Lung (tissue), 11 donors: ENCODE measurements at regions not wholly inside any gene's neighbourhood (a gene's known extent, or its start where the extent isn't known, plus 50 kb on each side); places are given as distances from the start of the nearest gene placed in this dataset.

Source experiments
- ATAC-seq: fragments of 200-7000 bp; cut with Tn5 transposase; one replicate; pipeline ENCODE4 v1.9.1; 2020; ENCODE audit warnings: moderate number of reproducible peaks; ENCODE audit not compliant: insufficient read depth, low FRiP score
- DNase-seq, 3 donors: peaks; one replicate each; pipeline ENCODE4 v3.0.0-alpha.2; 2013 to 2017
- H3K27ac ChIP-seq, 2 donors: one replicate each; pipeline ENCODE4 v1.5.1; 2013; ENCODE audit warnings: mild to moderate bottlenecking in 2 of 2, moderate library complexity in 2 of 2, control low read depth in 1 of 2, inconsistent platforms in 1 of 2, low read depth in 1 of 2, low read length in 1 of 2
- H3K27me3 ChIP-seq, 3 donors: one replicate each; pipeline ENCODE4 v1.5.1; 2013; ENCODE audit warnings: low read length in 2 of 3; ENCODE audit not compliant: control insufficient read depth in 3 of 3, insufficient read depth in 3 of 3
- H3K36me3 ChIP-seq, 4 donors: one replicate each; pipeline ENCODE4 v1.5.1; 2013; ENCODE audit warnings: low read length in 4 of 4, mild to moderate bottlenecking in 1 of 4, moderate library complexity in 1 of 4; ENCODE audit not compliant: control insufficient read depth in 4 of 4, insufficient read depth in 4 of 4
- H3K4me1 ChIP-seq, 5 donors: one replicate each; pipeline ENCODE4 v1.5.1; 2013; ENCODE audit warnings: low read length in 5 of 5, mild to moderate bottlenecking in 2 of 5, moderate library complexity in 1 of 5; ENCODE audit not compliant: control insufficient read depth in 5 of 5, insufficient read depth in 5 of 5
- H3K4me3 ChIP-seq: one replicate; pipeline ENCODE4 v1.5.1; 2013; ENCODE audit warnings: mild to moderate bottlenecking, control low read depth, moderate library complexity
- H3K9ac ChIP-seq, 2 donors: one replicate each; pipeline ENCODE4 v1.5.1; 2013; ENCODE audit warnings: low read length in 2 of 2, control low read depth in 1 of 2; ENCODE audit not compliant: insufficient read depth in 1 of 2
- H3K9me3 ChIP-seq, 4 donors: one replicate each; pipeline ENCODE4 v1.5.1; 2013; ENCODE audit warnings: low read length in 3 of 4, mild to moderate bottlenecking in 1 of 4, moderate library complexity in 1 of 4; ENCODE audit not compliant: control insufficient read depth in 4 of 4, insufficient read depth in 3 of 4
- CTCF ChIP-seq: IDR thresholded peaks from 2 replicates; pipeline ENCODE4 v1.5.1; 2012; ENCODE audit warnings: mild to moderate bottlenecking; ENCODE audit errors: control extremely low read depth, extremely low read depth
- WGBS, 2 donors: extraction: QIAGEN DNeasy Blood & Tissue Kit; methylation state at CpG; one replicate each; pipeline ENCODE4 v1.1.7; 2013; 5-methylcytosine and 5-hydroxymethylcytosine counted together
- donor health status: control.
- donor health status: control.
- donor health status: Bipolar disorder and iron deficiency.
- donor health status: healthy.
- donor health status: DM: yes; HTN: yes; CAD: no.

- ATAC-seq (no peak), DNase-seq (no peak)
- no peaks in the 10 kb centered on the region for H3K27me3 ChIP-seq
- no peaks in the 10 kb centered on the region for H3K9me3 ChIP-seq
- H3K9ac ChIP-seq = peak overlapping the region in 1 of 2 donors; percentile 13
- 60 to 83% methylated on average over 8 of the region's 8 CpGs for WGBS, 2 donors
- H3K4me1 ChIP-seq = peaks cover 17 to 69% (median 28%) of the 10 kb centered on the region in 5 donors
- H3K4me3 ChIP-seq = no peak overlapping the region
- H3K36me3 ChIP-seq = peaks cover 0 to 18% (median 16%) of the 10 kb centered on the region in 4 donors
- TF ChIP-seq CTCF = no peak
- no peak overlapping the region for H3K27ac ChIP-seq
These were observed 67.7 kb upstream of the PPARA start for GRCh38 chr22:46082633-46083032.

GRCh38 chr22:46083383-46084350 lies 66.7 kb upstream of the PPARA start:
- H3K9ac ChIP-seq = no peak overlapping the region
- ATAC-seq (no peak), DNase-seq (no peak)
- H3K9me3 ChIP-seq = no peaks in the 10 kb centered on the region
- peaks cover 12 to 69% (median 26%) of the 10 kb centered on the region in 5 donors for H3K4me1 ChIP-seq
- WGBS, 2 donors = 71 to 81% methylated on average over 24 of the region's 24 CpGs
- no peak overlapping the region for H3K4me3 ChIP-seq
- no peak for TF ChIP-seq CTCF
- H3K27ac ChIP-seq = peak overlapping the region; percentile 30 to 91
- H3K36me3 ChIP-seq = peaks cover 0 to 22% (median 16%) of the 10 kb centered on the region in 4 donors
- H3K27me3 ChIP-seq = no peaks in the 10 kb centered on the region

- no peak for TF ChIP-seq CTCF
- no peaks in the 10 kb centered on the region for H3K9me3 ChIP-seq
- H3K27me3 ChIP-seq = no peaks in the 10 kb centered on the region
- peaks cover 15 to 66% (median 25%) of the 10 kb centered on the region in 5 donors for H3K4me1 ChIP-seq
- DNase-seq = no peak
- H3K4me3 ChIP-seq = no peak overlapping the region
- peaks cover 0 to 29% (median 16%) of the 10 kb centered on the region in 4 donors for H3K36me3 ChIP-seq
- H3K27ac ChIP-seq = peak overlapping the region; percentile 39 to 91
- no peak for ATAC-seq
- WGBS, 2 donors = 85 to 88% methylated on average over 14 of the region's 14 CpGs
- peak overlapping the region in 1 of 2 donors; percentile 1 for H3K9ac ChIP-seq
These were observed 66.0 kb upstream of the PPARA start for GRCh38 chr22:46084376-46084775.
